ENCODE measurements at regions not wholly inside any gene's neighbourhood (a gene's known extent, or its start where the extent isn't known, plus 50 kb on each side); places are given as distances from the start of the nearest gene placed in this dataset.

- no peak for DNase-seq
- Mint-ChIP-seq H3K4me1 (peaks cover 23% of the 10 kb centered on the region), H3K4me3 (no peak overlapping the region), H3K27me3 (peaks cover 7% of the 10 kb centered on the region), H3K9me3 (no peaks in the 10 kb centered on the region), H3K36me3 (no peaks in the 10 kb centered on the region), H3K27ac (no peak overlapping the region)
Measured at GRCh38 chr11:95717314-95717713, 72.3 kb downstream of the FAM76B start.

- Mint-ChIP-seq H3K27ac (peak overlapping the region; percentile 73), H3K4me1 (peaks cover 33% of the 10 kb centered on the region), H3K9me3 (no peaks in the 10 kb centered on the region), H3K27me3 (peaks cover 7% of the 10 kb centered on the region), H3K36me3 (no peaks in the 10 kb centered on the region), H3K4me3 (no peak overlapping the region)
- no peak for DNase-seq
Measured at GRCh38 chr11:95716266-95716665, 73.3 kb downstream of the FAM76B start.

DNA sequence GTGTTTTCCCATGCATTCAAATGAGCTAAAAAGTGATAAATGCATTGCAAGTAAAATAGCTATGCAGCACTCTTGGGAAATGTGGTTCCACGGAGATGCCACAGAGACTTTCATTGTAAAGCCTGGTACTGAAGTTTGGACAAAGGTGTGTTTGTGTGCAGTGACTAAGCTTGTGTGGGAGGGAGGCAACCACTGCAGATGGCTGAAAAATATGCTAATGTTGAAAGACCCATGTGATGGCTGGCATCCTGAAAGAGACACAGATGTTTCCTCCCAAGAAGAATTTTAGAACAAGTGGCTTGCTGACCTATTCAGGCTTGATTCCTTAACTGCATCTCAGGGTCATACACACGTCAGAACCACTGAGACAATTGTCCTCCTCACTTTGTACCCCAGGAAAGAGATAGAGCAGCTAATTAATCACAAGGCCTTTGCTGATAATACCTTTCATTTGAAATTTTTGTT lies 73.8 kb downstream of the FAM76B start:
- peak; percentile 53 for DNase-seq

GRCh38 chr11:95714843-95715776 lies 74.5 kb downstream of the FAM76B start:
- H3K4me3 Mint-ChIP-seq = no peak overlapping the region
- peaks cover 34% of the 10 kb centered on the region for H3K4me1 Mint-ChIP-seq
- no peak for DNase-seq
- no peaks in the 10 kb centered on the region for H3K36me3 Mint-ChIP-seq
- peaks cover 10% of the 10 kb centered on the region for H3K27me3 Mint-ChIP-seq
- H3K9me3 Mint-ChIP-seq = no peaks in the 10 kb centered on the region
- H3K27ac Mint-ChIP-seq = no peak overlapping the region

More for the DNA sequence above, 73.8 kb downstream of the FAM76B start:
- Mint-ChIP-seq H3K27ac (peak overlapping the region; percentile 73), H3K9me3 (no peaks in the 10 kb centered on the region), H3K36me3 (no peaks in the 10 kb centered on the region), H3K27me3 (peaks cover 7% of the 10 kb centered on the region), H3K4me3 (no peak overlapping the region), H3K4me1 (peaks cover 38% of the 10 kb centered on the region)

GRCh38 chr11:95713428-95713827 lies 76.2 kb downstream of the FAM76B start:
- Mint-ChIP-seq H3K4me1 (peaks cover 34% of the 10 kb centered on the region), H3K36me3 (no peaks in the 10 kb centered on the region), H3K27ac (no peak overlapping the region), H3K4me3 (no peak overlapping the region), H3K9me3 (no peaks in the 10 kb centered on the region), H3K27me3 (peaks cover 10% of the 10 kb centered on the region)
- no peak for DNase-seq

- Mint-ChIP-seq H3K4me3 (peak overlapping the region; percentile 13), H3K27me3 (peaks cover 10% of the 10 kb centered on the region), H3K4me1 (peaks cover 34% of the 10 kb centered on the region), H3K9me3 (no peaks in the 10 kb centered on the region), H3K36me3 (no peaks in the 10 kb centered on the region), H3K27ac (peak overlapping the region; percentile 70)
- no peak for DNase-seq
Measured at GRCh38 chr11:95711945-95712221, 77.7 kb downstream of the FAM76B start.

DNA sequence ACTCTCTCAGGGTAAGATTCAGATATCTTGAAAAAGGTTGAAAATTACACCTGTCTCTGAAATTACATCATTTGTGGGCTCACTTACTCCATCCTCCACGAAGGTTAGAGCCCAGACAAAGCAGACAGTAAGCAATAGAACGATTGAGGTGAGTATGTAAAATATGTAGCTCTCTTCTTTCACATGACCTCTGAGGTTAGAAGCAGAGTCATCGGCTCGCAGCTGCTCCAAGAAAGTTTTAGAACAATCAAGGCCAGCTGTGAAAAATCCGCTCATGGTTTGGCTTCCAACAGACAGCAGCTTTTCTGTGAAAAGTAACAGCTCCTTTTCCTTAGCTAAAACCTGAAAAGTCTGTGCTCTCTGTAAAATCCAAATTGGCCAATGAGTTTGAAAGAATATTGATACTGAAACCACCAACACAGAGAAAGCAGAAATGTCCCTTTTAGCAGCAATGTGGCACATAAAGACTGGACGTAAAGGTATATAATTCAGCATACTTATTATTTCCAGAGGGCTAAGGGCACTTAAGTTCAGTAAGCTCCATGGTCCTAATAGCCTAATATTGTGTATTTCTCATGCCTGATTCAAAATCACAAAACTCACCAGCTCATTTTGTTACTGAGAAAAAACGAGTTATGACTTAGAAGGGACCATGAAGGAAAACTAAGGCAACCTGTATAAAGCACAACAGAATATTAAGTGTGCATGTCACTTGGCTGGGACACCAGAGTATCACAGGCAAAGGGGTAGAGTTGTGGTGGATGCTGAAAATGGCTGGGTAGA lies 78.2 kb downstream of the FAM76B start:
- Mint-ChIP-seq H3K36me3 (no peaks in the 10 kb centered on the region), H3K4me1 (peaks cover 33% of the 10 kb centered on the region), H3K27ac (peak overlapping the region; percentile 70), H3K9me3 (no peaks in the 10 kb centered on the region), H3K4me3 (peak overlapping the region; percentile 13), H3K27me3 (peaks cover 10% of the 10 kb centered on the region)
- DNase-seq = no peak

DNA sequence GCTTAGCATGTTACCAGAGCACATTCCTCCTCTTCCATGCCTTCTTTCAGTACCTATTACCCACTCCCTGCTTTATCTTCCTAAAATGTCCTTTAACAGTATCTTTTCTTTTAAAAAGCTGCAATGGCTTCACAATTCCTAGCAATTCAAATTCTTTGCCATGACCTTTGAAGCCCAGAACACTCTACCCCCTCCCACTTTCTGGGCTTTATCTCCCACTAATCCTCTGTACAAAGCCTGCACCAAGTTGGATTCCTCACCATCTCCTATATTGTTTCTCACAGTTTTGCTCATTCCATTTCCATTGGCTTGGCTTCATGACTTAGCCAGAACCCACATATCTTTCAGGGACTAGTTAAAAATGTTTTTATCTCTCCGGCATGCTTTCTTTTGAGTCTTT lies 80.9 kb downstream of the FAM76B start:
- Mint-ChIP-seq H3K4me1 (peaks cover 20% of the 10 kb centered on the region), H3K36me3 (no peaks in the 10 kb centered on the region), H3K27me3 (peaks cover 4% of the 10 kb centered on the region), H3K27ac (no peak overlapping the region), H3K4me3 (no peak overlapping the region), H3K9me3 (no peaks in the 10 kb centered on the region)
- no peak for DNase-seq

- peaks cover 1% of the 10 kb centered on the region for H3K36me3 Mint-ChIP-seq
- no peak for DNase-seq
- H3K4me1 Mint-ChIP-seq = peaks cover 13% of the 10 kb centered on the region
- H3K9me3 Mint-ChIP-seq = no peaks in the 10 kb centered on the region
- no peak overlapping the region for H3K27ac Mint-ChIP-seq
- H3K4me3 Mint-ChIP-seq = no peak overlapping the region
- peaks cover 4% of the 10 kb centered on the region for H3K27me3 Mint-ChIP-seq
Measured at GRCh38 chr11:95706974-95707387, 82.6 kb downstream of the FAM76B start.

- H3K9me3 Mint-ChIP-seq = no peaks in the 10 kb centered on the region
- H3K36me3 Mint-ChIP-seq = peaks cover 1% of the 10 kb centered on the region
- H3K27me3 Mint-ChIP-seq = peaks cover 4% of the 10 kb centered on the region
- no peak overlapping the region for H3K27ac Mint-ChIP-seq
- H3K4me1 Mint-ChIP-seq = peaks cover 10% of the 10 kb centered on the region
- H3K4me3 Mint-ChIP-seq = no peak overlapping the region
- peak; percentile 80 for DNase-seq
Measured at GRCh38 chr11:95705485-95706124, 84.0 kb downstream of the FAM76B start.

DNA sequence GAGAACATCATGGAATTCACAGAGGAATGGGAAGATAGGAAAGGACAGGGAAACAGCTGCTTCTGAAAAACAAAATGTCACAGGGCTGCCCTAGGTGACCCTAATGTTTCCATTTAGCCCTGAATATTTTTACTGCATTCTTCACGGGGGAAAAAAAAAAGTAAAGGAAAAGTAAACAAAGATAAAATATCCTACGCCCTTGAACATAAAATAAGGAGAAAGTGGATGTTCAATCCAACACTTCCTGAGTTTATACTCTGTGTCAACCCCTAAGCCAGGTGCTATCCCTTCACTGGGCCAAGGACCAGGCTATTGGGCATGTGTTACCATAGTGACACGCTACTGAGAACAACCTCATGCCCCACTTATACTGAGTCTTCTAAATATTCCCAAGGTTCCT lies 84.7 kb downstream of the FAM76B start:
- peaks cover 1% of the 10 kb centered on the region for H3K36me3 Mint-ChIP-seq
- H3K27ac Mint-ChIP-seq = no peak overlapping the region
- H3K27me3 Mint-ChIP-seq = no peaks in the 10 kb centered on the region
- peaks cover 16% of the 10 kb centered on the region for H3K4me1 Mint-ChIP-seq
- DNase-seq = no peak
- no peak overlapping the region for H3K4me3 Mint-ChIP-seq
- no peaks in the 10 kb centered on the region for H3K9me3 Mint-ChIP-seq

- no peak for DNase-seq
- Mint-ChIP-seq H3K36me3 (peaks cover 6% of the 10 kb centered on the region), H3K27ac (no peak overlapping the region), H3K4me1 (peaks cover 32% of the 10 kb centered on the region), H3K4me3 (peak overlapping the region; percentile 27), H3K9me3 (no peaks in the 10 kb centered on the region), H3K27me3 (no peaks in the 10 kb centered on the region)
Measured at GRCh38 chr11:95703049-95703448, 86.5 kb downstream of the FAM76B start.

- H3K4me1 Mint-ChIP-seq = peaks cover 38% of the 10 kb centered on the region
- H3K9me3 Mint-ChIP-seq = no peaks in the 10 kb centered on the region
- no peaks in the 10 kb centered on the region for H3K27me3 Mint-ChIP-seq
- no peak overlapping the region for H3K27ac Mint-ChIP-seq
- H3K4me3 Mint-ChIP-seq = peak overlapping the region; percentile 27
- peaks cover 12% of the 10 kb centered on the region for H3K36me3 Mint-ChIP-seq
- DNase-seq = no peak
Measured at GRCh38 chr11:95702526-95702925, 87.1 kb downstream of the FAM76B start.

- Mint-ChIP-seq H3K27ac (no peak overlapping the region), H3K27me3 (no peaks in the 10 kb centered on the region), H3K9me3 (peaks cover 4% of the 10 kb centered on the region), H3K4me3 (peak overlapping the region; percentile 63), H3K4me1 (peaks cover 54% of the 10 kb centered on the region), H3K36me3 (peaks cover 29% of the 10 kb centered on the region)
- no peak for DNase-seq
Measured at GRCh38 chr11:95700471-95700817, 89.1 kb downstream of the FAM76B start.

Measured in activated naive CD8-positive, alpha-beta T cell treated with anti-CD3 and anti-CD28 coated beads for 36 hours (primary cell).